ENCODE measurements at regions not wholly inside any gene's neighbourhood (a gene's known extent, or its start where the extent isn't known, plus 50 kb on each side); places are given as distances from the start of the nearest gene placed in this dataset.

- no peak for DNase-seq (ENCODE audit: low read depth)
Observed at GRCh38 chr3:110542552-110543150, 529.0 kb upstream of the NECTIN3 start.

- DNase-seq (ENCODE audit: low read depth) = no peak
Observed at GRCh38 chr3:110544730-110545129, 526.9 kb upstream of the NECTIN3 start.

GRCh38 chr3:110550511-110550910, 521.1 kb upstream of the NECTIN3 start:
- DNase-seq (ENCODE audit: low read depth) = no peak

GRCh38 chr3:110562621-110563020, 509.0 kb upstream of the NECTIN3 start:
- DNase-seq (ENCODE audit: low read depth) = no peak

GRCh38 chr3:110564674-110565073, 506.9 kb upstream of the NECTIN3 start:
- DNase-seq (ENCODE audit: low read depth) = no peak

GRCh38 chr3:110567029-110567428, 504.6 kb upstream of the NECTIN3 start:
- DNase-seq (ENCODE audit: low read depth) = no peak

- DNase-seq (ENCODE audit: low read depth) = no peak
Observed at GRCh38 chr3:110568246-110568645, 503.4 kb upstream of the NECTIN3 start.

GRCh38 chr3:110569073-110569472, 502.5 kb upstream of the NECTIN3 start:
- no peak for DNase-seq (ENCODE audit: low read depth)

- DNase-seq (ENCODE audit: low read depth) = no peak
Observed at GRCh38 chr3:110575702-110576101, 495.9 kb upstream of the NECTIN3 start.

- no peak for DNase-seq (ENCODE audit: low read depth)
Observed at GRCh38 chr3:110576960-110577359, 494.7 kb upstream of the NECTIN3 start.

- no peak for DNase-seq (ENCODE audit: low read depth)
Observed at GRCh38 chr3:110577854-110578253, 493.8 kb upstream of the NECTIN3 start.

GRCh38 chr3:110579840-110580550, 491.6 kb upstream of the NECTIN3 start:
- no peak for DNase-seq (ENCODE audit: low read depth)

- no peak for DNase-seq (ENCODE audit: low read depth)
Observed at GRCh38 chr3:110583373-110583935, 488.2 kb upstream of the NECTIN3 start.

GRCh38 chr3:110588906-110589305, 482.7 kb upstream of the NECTIN3 start:
- no peak for DNase-seq (ENCODE audit: low read depth)

GRCh38 chr3:110589341-110589740, 482.3 kb upstream of the NECTIN3 start:
- DNase-seq (ENCODE audit: low read depth) = no peak

- DNase-seq (ENCODE audit: low read depth) = no peak
Observed at GRCh38 chr3:110593749-110594148, 477.9 kb upstream of the NECTIN3 start.

- no peak for DNase-seq (ENCODE audit: low read depth)
Observed at GRCh38 chr3:110598847-110599490, 472.6 kb upstream of the NECTIN3 start.

GRCh38 chr3:110608566-110608965, 463.1 kb upstream of the NECTIN3 start:
- no peak for DNase-seq (ENCODE audit: low read depth)

- no peak for DNase-seq (ENCODE audit: low read depth)
Observed at GRCh38 chr3:110612045-110612444, 459.6 kb upstream of the NECTIN3 start.

- DNase-seq (ENCODE audit: low read depth) = no peak
Observed at GRCh38 chr3:110614186-110614585, 457.4 kb upstream of the NECTIN3 start.

- DNase-seq (ENCODE audit: low read depth) = no peak
Observed at GRCh38 chr3:110615454-110615853, 456.2 kb upstream of the NECTIN3 start.

- no peak for DNase-seq (ENCODE audit: low read depth)
Observed at GRCh38 chr3:110618512-110619226, 452.9 kb upstream of the NECTIN3 start.
